BLaER1 (cell line): ENCODE measurements at regions not wholly inside any gene's neighbourhood (a gene's known extent, or its start where the extent isn't known, plus 50 kb on each side); places are given as distances from the start of the nearest gene placed in this dataset.
A peak's percentile ranks its signal among the peaks of the same experiment; 100 is the strongest.

Experiments
- H3K27ac ChIP-seq: shearing (Covaris generic); formaldehyde crosslinking; 2 replicates; pipeline ENCODE4 v1.8.1; 2022
- H3K27me3 ChIP-seq: shearing (Covaris generic); formaldehyde crosslinking; 2 replicates; pipeline ENCODE4 v1.8.1; 2022
- H3K36me3 ChIP-seq: shearing (Covaris generic); formaldehyde crosslinking; 2 replicates; pipeline ENCODE4 v1.8.1; 2022
- H3K4me1 ChIP-seq: shearing (Covaris generic); formaldehyde crosslinking; 2 replicates; pipeline ENCODE4 v1.8.1; 2022
- H3K4me2 ChIP-seq: shearing (Covaris generic); formaldehyde crosslinking; 2 replicates; pipeline ENCODE4 v1.8.1; 2022
- H3K4me3 ChIP-seq: shearing (Covaris generic); formaldehyde crosslinking; 2 replicates; pipeline ENCODE4 v1.8.1; 2022
- H3K9ac ChIP-seq: shearing (Covaris generic); formaldehyde crosslinking; 2 replicates; pipeline ENCODE4 v1.8.1; 2022
- H3K9me3 ChIP-seq: shearing (Covaris generic); formaldehyde crosslinking; 2 replicates; pipeline ENCODE4 v1.8.1; 2022
- H4K20me1 ChIP-seq: shearing (Covaris generic); formaldehyde crosslinking; 2 replicates; pipeline ENCODE4 v1.8.1; 2022
- Cebpa-rat ChIP-seq: shearing (Covaris generic); IDR thresholded peaks from 2 replicates; pipeline ENCODE4 v1.8.1; 2022

GRCh38 chr5:56567278-56567677 lies 248.1 kb upstream of the MAP3K1 start:
- Histone ChIP-seq H3K36me3 (no peaks in the 10 kb centered on the region), H3K9ac (no peak overlapping the region), H3K9me3 (no peaks in the 10 kb centered on the region), H3K27me3 (no peaks in the 10 kb centered on the region), H3K4me1 (peaks cover 44% of the 10 kb centered on the region), H3K4me3 (no peak overlapping the region), H3K27ac (no peak overlapping the region), H4K20me1 (no peaks in the 10 kb centered on the region), H3K4me2 (peak overlapping the region; percentile 93)
- no peak for TF ChIP-seq Cebpa-rat

GRCh38 chr5:56566374-56567249 lies 248.7 kb upstream of the MAP3K1 start:
- H3K4me1 ChIP-seq = peaks cover 44% of the 10 kb centered on the region
- H3K27ac ChIP-seq = no peak overlapping the region
- no peaks in the 10 kb centered on the region for H4K20me1 ChIP-seq
- no peaks in the 10 kb centered on the region for H3K9me3 ChIP-seq
- peak overlapping the region; percentile 93 for H3K4me2 ChIP-seq
- TF ChIP-seq Cebpa-rat = no peak
- no peaks in the 10 kb centered on the region for H3K27me3 ChIP-seq
- no peaks in the 10 kb centered on the region for H3K36me3 ChIP-seq
- H3K9ac ChIP-seq = no peak overlapping the region
- H3K4me3 ChIP-seq = no peak overlapping the region

- Histone ChIP-seq H3K4me1 (peaks cover 44% of the 10 kb centered on the region), H3K4me2 (peak overlapping the region; percentile 93), H4K20me1 (no peaks in the 10 kb centered on the region), H3K4me3 (peak overlapping the region; percentile 41; the same call in 1 of the 2 replicates), H3K9ac (peak overlapping the region; percentile 40; the same call in 1 of the 2 replicates), H3K27me3 (no peaks in the 10 kb centered on the region), H3K9me3 (no peaks in the 10 kb centered on the region), H3K36me3 (no peaks in the 10 kb centered on the region), H3K27ac (no peak overlapping the region)
- no peak for TF ChIP-seq Cebpa-rat
Measured at GRCh38 chr5:56565644-56566043, 249.7 kb upstream of the MAP3K1 start.

GRCh38 chr5:56565283-56565615 lies 250.1 kb upstream of the MAP3K1 start:
- Histone ChIP-seq H3K4me2 (peak overlapping the region; percentile 93), H3K27ac (no peak overlapping the region), H3K4me3 (peak overlapping the region; percentile 41; the same call in 1 of the 2 replicates)

GRCh38 chr5:56564541-56565282 lies 250.6 kb upstream of the MAP3K1 start:
- Histone ChIP-seq H3K9me3 (no peaks in the 10 kb centered on the region), H4K20me1 (no peaks in the 10 kb centered on the region), H3K4me3 (peak overlapping the region; percentile 41; the same call in 1 of the 2 replicates), H3K4me1 (peaks cover 44% of the 10 kb centered on the region), H3K27ac (no peak overlapping the region), H3K36me3 (no peaks in the 10 kb centered on the region), H3K4me2 (peak overlapping the region; percentile 93), H3K27me3 (no peaks in the 10 kb centered on the region), H3K9ac (peak overlapping the region; percentile 40; the same call in 1 of the 2 replicates)
- peak; percentile 67; the same call in 1 of the 2 replicates for TF ChIP-seq Cebpa-rat

More at GRCh38 chr5:56565283-56565615, 250.1 kb upstream of the MAP3K1 start:
- Histone ChIP-seq H3K9me3 (no peaks in the 10 kb centered on the region), H3K4me1 (peaks cover 44% of the 10 kb centered on the region), H3K9ac (peak overlapping the region; percentile 40; the same call in 1 of the 2 replicates), H3K27me3 (no peaks in the 10 kb centered on the region), H4K20me1 (no peaks in the 10 kb centered on the region), H3K36me3 (no peaks in the 10 kb centered on the region)
- TF ChIP-seq Cebpa-rat = no peak

- no peak for TF ChIP-seq Cebpa-rat
- Histone ChIP-seq H3K4me2 (no peak overlapping the region), H3K4me1 (peaks cover 29% of the 10 kb centered on the region), H3K4me3 (no peak overlapping the region), H4K20me1 (no peaks in the 10 kb centered on the region), H3K9me3 (no peaks in the 10 kb centered on the region), H3K9ac (no peak overlapping the region), H3K27me3 (no peaks in the 10 kb centered on the region), H3K36me3 (no peaks in the 10 kb centered on the region), H3K27ac (no peak overlapping the region)
Measured at GRCh38 chr5:56561455-56561854, 253.9 kb upstream of the MAP3K1 start.

GRCh38 chr5:56558131-56558745 lies 257.1 kb upstream of the MAP3K1 start:
- Histone ChIP-seq H3K36me3 (no peaks in the 10 kb centered on the region), H3K9ac (no peak overlapping the region), H3K27me3 (no peaks in the 10 kb centered on the region), H3K4me2 (no peak overlapping the region), H3K4me3 (no peak overlapping the region), H3K27ac (no peak overlapping the region), H4K20me1 (no peaks in the 10 kb centered on the region), H3K9me3 (no peaks in the 10 kb centered on the region), H3K4me1 (no peaks in the 10 kb centered on the region)
- no peak for TF ChIP-seq Cebpa-rat

- Histone ChIP-seq H4K20me1 (no peaks in the 10 kb centered on the region), H3K4me3 (no peak overlapping the region), H3K27me3 (no peaks in the 10 kb centered on the region), H3K4me1 (no peaks in the 10 kb centered on the region), H3K9me3 (no peaks in the 10 kb centered on the region), H3K4me2 (no peak overlapping the region), H3K36me3 (no peaks in the 10 kb centered on the region), H3K27ac (no peak overlapping the region), H3K9ac (no peak overlapping the region)
- no peak for TF ChIP-seq Cebpa-rat
Measured at GRCh38 chr5:56557198-56557597, 258.2 kb upstream of the MAP3K1 start.

GRCh38 chr5:56552612-56553268 lies 262.6 kb upstream of the MAP3K1 start:
- no peaks in the 10 kb centered on the region for H3K27me3 ChIP-seq
- H3K27ac ChIP-seq = no peak overlapping the region
- peaks cover 9% of the 10 kb centered on the region for H3K4me1 ChIP-seq
- H3K9me3 ChIP-seq = no peaks in the 10 kb centered on the region
- no peak overlapping the region for H3K4me3 ChIP-seq
- H3K9ac ChIP-seq = no peak overlapping the region
- no peaks in the 10 kb centered on the region for H4K20me1 ChIP-seq
- H3K4me2 ChIP-seq = no peak overlapping the region
- no peaks in the 10 kb centered on the region for H3K36me3 ChIP-seq
- no peak for TF ChIP-seq Cebpa-rat
